ENCODE measurements at regions not wholly inside any gene's neighbourhood (a gene's known extent, or its start where the extent isn't known, plus 50 kb on each side); places are given as distances from the start of the nearest gene placed in this dataset.

- TF ChIP-seq CHD7 (IDR thresholded peaks at IDR 0.05; ENCODE audit: insufficient replicate concordance, low read length) = no peak
- no peak for TF ChIP-seq TCF12 (IDR thresholded peaks at IDR 0.05; ENCODE audit: low read depth, low read length)
- TF ChIP-seq HDAC6 (IDR thresholded peaks at IDR 0.05; ENCODE audit: low read depth, low read length) = no peak
- no peak for TF ChIP-seq CHD1 (IDR thresholded peaks at IDR 0.05; ENCODE audit: low read depth, low read length)
- TF ChIP-seq KDM5A (IDR thresholded peaks at IDR 0.05; ENCODE audit: low read length) = no peak
- TF ChIP-seq KDM4A (IDR thresholded peaks at IDR 0.05; ENCODE audit: low read depth, low read length, severe bottlenecking) = no peak
- TF ChIP-seq POU5F1 (IDR thresholded peaks at IDR 0.05; ENCODE audit: low read depth, low read length) = no peak
Observed at GRCh38 chr6:91161246-91161645, 574.4 kb upstream of the MAP3K7 start (continued).

Data from H1 (cell line).